ENCODE measurements at regions not wholly inside any gene's neighbourhood (a gene's known extent, or its start where the extent isn't known, plus 50 kb on each side); places are given as distances from the start of the nearest gene placed in this dataset.

DNA sequence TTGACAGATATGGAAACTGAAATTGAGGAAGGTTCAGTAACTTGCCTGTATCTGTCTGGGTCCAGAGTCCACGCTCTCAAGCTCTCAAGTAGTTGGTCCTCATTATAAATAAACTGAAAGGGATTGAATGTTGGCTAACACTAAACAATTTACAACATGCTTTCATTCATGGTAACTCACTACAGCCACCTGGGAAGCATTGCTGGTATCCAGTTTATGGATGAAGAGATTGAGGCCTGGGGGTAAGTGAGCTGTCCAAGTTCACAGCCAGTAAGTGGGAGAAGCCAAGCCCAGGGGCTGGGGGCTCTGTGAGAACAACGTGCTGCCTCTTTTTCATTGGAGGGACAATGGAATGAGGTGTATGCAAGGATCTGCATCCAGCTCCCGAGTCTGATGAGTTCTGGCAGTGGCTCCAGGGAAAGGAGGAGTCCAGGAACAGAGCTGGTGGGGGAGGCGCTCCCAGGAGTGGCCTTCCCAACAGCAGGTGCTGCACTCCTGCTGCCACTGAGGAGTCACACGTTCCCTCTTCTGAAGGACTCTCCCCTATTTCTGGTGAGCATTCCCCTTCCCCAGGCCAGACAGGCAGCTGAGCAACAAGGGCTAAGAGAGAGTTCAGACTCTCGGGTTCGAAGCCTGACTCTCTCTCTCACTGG, 175.8 kb downstream of the CSNK2A3 start:
- no peak for DNase-seq (ENCODE audit: low read depth in 4 of 4, low spot score in 3 of 4)

DNA sequence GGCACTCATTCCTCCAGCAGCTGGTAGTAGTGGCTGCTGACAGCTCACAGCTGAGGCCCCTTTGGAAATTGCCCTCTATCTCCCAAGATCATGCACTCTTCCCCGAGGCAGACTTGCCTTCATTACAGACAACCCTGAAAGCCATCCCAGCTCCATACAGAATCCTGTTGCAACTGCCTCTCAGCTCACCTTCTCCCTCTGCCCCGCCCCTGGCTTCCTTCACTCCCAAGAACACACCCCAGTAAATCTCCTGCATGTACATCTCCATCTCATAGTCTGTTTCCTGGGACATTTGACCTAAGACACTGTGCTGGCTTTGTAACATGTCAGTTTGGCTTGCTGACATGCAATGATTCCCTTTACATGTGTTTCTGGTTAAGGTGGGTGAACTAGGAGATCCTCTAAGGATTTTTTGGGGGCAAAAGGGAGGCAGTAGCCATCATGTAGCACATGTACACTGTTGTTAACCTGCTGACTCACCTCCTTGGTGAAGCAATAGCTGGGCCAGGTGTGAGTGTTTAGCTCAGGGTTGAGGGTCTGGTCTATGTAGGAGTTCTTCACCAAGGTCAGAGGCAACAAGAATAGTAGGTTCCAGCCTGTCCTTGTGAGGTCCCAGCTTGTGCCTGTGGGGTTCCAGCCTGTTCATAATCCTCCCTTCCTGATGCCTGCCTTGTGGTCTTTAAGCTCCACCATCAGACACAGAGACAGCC, 179.6 kb downstream of the CSNK2A3 start:
- DNase-seq (ENCODE audit: low read depth in 4 of 4, low spot score in 3 of 4) = no peak

DNA sequence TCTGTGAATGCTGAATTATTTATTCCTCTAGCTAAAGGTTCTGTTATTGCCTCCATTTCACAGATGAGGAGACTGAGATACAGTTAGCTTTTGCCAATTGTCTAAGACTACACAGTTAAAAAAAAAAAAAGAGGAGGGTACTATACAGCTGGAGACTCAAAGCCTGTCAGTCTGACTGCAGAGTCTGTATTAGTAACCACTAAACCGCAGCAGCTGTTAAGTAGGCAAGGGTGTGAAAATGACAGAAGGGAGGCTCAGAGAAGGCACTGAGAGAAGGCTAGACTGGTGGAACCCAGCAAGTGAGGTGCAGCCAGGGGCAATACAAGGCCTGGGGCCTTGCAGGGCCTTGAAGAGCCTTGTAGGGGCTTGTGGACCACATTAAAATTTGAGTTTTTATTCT, 181.2 kb downstream of the CSNK2A3 start:
- no peak for DNase-seq (ENCODE audit: low read depth in 4 of 4, low spot score in 3 of 4)

DNA sequence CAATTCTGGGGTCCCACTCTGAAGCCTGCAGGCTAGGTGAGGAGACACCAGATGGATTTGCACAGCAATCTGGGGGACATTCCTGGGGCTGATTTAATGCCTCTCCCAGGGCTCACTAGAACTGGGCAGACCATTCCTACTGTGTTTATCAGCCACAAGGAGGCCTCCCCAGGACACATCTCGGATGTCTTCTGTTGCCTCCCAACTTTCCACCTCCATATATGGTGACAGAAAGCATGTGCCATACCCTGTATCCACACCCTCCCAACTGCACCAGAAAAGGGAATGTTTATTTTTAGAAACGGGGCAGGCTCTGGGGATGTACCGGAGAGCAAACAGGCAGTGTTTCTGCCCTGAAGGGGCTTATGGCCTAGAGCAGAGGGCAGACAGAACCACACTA, 181.8 kb downstream of the CSNK2A3 start:
- DNase-seq (ENCODE audit: low read depth in 4 of 4, low spot score in 3 of 4) = no peak

DNA sequence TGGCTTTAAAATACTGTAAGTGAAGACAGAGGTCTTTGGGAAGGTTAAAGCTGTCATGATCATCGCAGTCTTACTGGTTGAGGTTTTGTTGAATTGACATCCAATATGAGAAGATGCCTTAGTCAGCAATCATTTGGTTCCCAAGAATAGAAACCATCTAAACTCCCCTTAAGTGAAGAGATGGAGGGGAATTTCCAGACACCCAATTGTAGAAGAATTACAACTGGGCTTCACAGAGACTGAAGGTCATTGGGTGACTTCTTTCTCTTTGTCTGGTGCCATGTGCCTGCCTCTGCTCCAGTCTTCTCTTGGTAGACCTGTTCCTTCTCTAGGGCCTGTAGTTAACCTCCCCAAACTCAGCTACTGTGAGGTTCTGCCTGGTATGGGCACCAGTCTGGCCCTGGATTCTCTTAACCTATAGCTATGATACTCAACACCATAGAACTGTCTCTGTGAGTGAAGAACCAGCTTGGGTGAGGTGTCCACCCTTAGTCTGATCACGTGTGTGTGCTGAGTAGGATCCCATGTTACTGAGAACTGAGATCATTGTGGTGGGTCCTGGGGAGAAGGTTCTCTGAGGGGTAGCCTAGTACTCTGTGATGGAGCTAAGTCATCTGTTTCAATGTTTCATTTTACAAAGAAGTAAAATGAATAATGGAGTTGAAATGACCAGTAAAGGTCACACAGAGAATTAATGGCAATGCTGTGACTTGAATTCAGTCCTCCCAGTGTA, 182.5 kb downstream of the CSNK2A3 start:
- DNase-seq (ENCODE audit: low read depth in 4 of 4, low spot score in 3 of 4) = no peak

DNA sequence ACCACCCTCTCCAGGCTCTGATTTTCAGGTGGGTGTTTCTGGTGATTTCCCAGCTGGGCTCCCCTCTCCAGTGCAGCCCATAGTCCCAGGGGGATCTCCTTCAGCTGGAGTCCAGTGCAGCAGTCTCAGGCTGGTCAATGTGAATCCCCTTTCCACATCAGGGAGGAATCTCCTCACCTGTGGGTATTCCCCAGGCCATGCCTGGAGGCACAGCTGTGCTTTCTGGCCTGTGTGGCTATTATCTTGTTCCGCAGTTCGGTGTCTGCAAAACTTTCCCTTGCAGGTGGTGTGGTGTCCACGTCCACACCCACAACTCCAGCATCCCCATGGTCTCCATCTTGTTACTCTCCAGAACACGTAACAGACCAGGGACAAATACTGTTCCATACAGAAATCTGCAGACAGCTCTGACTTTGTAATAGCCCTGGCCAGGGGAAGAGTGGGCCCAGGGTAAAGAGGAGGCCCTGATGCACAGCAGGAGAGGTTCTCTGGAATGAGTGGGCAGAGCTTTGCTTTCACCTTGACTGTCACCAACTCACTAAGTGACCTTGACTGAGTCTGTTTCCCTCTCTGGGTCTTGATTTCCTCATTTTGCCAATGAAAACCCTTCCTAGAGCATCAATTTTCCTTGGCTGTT, 183.2 kb downstream of the CSNK2A3 start:
- no peak for DNase-seq (ENCODE audit: low read depth in 4 of 4, low spot score in 3 of 4)

DNA sequence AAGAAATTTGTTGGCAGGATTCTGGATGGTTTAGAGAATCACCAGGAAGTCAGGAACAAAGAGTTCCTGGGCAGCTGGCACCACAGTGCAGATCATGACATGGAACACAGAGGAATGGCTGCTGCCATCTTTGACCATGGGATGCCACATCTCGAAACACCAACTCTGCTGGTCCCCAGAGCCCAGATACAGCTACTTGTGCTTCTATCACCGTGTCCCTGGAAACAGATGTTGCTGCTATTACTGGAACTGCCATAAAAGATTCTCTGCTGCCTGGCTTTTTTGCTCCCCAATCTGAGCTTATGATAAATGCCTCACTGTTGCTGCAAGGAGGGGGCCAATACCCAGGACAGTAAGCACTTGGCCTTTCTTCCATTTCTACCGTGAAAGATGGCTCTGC, 185.2 kb downstream of the CSNK2A3 start:
- DNase-seq (ENCODE audit: low read depth in 4 of 4, low spot score in 3 of 4) = no peak

DNA sequence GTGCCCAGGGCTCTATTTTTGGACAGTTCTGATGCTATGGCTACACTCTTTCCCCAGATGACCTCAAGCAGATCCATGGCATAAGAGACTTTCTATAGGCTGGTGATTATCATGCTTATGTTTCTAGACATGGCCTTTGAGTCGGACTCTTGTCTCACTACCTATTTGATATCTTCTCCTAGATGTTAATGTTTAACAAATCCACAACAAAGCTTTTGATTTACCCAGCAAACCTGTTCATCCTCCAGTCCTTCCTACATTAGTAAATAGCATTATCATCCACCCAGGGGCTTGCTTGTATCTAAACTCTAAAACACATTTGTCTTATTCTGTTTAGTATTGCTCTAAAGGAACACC, 188.7 kb downstream of the CSNK2A3 start:
- no peak for DNase-seq (ENCODE audit: low read depth in 4 of 4, low spot score in 3 of 4)

DNA sequence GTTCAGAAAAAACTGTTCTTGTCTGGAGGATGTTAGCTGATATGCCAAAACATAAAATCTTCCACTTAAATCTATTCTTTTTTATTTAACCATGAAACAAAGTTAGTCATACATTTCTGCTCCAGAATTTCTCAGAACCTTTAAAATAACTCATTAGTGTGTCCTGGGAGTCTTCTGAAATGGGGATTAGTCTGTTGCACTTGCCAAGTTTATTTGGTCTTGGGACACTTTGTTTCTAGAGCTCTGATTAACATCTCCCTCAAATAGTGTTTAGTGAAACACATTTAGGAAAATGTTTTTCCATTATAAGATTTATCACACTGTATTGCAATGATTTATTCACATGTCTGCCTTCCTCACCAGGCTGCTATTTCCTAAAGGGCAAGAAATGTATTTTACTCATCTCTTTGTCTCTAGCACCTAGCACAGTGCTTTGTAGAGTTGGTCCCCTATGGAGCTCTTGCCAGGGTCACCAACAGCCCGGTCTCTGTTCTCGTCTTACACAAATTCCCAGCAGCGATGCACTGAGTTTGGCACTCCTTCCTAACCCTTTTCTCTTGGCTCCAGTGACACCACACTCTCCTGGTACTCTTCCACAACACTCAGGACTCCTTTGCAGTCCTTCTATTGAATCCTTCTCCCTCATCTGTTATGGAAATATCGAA, 189.2 kb downstream of the CSNK2A3 start:
- no peak for DNase-seq (ENCODE audit: low read depth in 4 of 4, low spot score in 3 of 4)

DNA sequence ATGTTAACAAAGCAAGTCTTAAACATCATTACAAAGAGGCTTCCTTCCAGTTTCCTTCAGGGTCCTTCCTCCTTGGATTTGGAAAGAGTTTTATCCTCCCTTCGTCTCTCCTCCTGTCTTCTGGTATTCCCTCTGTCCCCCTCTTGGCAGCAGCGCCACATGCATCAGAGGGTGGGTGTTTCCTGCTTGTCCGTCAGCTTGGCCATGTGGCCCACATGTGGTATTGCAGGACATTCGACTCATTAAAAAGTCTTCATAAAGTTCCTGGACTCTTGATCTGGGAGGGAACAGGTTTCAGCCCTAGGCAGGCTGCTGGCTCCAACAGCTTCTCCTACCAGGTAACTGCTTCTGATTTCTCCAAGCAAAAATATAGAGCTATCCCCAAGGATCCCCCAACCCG, 189.8 kb downstream of the CSNK2A3 start:
- DNase-seq (ENCODE audit: low read depth in 4 of 4, low spot score in 3 of 4) = no peak

DNA sequence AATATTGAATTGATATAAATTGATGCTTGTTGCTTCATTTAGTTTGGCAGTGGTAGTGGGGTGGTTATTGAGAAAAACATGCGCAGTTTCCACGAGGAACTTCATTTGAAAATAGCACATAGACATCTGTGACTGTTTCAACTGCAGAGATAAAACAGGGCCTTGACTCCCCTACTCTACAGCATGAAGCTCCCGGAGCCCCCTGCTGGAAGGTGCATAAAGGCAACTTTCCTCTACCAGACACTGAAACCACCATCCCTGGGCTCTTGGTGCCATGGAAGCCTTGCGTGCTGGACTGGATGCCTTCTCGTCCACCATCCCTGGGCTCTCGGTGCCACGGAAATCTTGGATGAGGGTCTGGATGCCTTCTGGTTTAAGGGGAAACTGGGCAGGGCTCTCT, 195.9 kb downstream of the CSNK2A3 start:
- DNase-seq (ENCODE audit: low read depth in 4 of 4, low spot score in 3 of 4) = no peak

DNA sequence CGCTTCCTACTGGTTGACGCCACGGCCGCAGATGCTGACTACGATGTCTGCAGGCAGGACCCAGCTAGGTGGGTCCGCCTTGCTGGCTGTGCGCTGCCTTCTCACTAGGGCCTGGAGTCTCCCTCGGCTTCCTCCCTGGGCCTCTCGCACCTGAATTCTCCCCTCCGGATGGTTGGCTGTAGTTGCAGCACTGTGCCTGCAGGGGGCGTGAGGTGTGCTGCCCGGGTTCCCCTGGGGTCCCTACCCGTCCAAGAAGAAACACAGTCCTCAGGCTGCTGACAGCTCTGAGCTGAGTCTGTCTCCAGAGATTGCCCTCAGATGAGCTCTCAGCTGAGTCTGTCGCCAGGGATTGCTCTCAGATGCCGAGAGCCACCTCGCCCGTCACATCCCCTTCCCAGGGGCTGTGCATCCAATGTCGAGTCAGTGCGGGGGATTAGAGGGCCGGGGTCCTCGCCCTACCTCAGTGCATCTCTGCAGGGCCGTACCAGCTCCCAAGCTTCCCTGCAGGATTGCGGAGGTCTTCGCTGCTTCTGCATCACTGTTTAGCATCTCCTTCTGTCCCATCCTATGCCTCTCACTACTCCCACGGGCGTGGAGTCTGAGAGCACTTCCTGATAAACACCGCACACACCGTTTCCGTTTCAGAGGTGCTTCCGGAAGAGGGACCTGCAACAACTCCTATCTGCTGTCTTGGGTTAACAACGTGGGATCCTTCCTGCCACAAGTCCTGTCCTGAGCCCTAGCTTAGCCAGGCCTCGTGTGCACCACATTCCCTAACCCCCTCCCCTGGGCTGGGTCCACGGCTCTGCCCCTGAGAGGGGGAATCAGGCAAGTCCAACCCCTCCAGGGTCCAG, 196.9 kb downstream of the CSNK2A3 start:
- DNase-seq (ENCODE audit: low read depth in 4 of 4, low spot score in 3 of 4) = no peak

DNA sequence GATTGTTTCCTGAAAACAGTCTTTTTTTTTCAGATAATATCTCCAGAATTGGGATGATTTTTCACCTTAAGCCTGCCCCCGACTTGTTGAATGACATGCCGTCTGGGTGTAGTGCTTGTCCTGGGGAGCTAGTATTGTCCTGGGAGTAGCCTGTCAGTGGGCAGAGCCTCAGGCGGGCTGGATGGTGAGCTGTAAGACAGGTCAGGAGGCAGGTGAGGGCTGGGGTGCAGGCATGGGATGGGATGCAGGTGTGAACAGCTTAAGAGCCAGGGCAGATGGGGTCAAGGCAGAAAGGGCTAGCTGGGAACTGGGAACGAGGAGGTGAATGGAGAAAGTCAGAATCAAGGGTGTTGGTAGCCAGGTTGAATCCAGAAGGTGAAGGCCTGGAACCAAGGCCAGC, 200.2 kb downstream of the CSNK2A3 start:
- DNase-seq (ENCODE audit: low read depth in 4 of 4, low spot score in 3 of 4) = no peak

DNA sequence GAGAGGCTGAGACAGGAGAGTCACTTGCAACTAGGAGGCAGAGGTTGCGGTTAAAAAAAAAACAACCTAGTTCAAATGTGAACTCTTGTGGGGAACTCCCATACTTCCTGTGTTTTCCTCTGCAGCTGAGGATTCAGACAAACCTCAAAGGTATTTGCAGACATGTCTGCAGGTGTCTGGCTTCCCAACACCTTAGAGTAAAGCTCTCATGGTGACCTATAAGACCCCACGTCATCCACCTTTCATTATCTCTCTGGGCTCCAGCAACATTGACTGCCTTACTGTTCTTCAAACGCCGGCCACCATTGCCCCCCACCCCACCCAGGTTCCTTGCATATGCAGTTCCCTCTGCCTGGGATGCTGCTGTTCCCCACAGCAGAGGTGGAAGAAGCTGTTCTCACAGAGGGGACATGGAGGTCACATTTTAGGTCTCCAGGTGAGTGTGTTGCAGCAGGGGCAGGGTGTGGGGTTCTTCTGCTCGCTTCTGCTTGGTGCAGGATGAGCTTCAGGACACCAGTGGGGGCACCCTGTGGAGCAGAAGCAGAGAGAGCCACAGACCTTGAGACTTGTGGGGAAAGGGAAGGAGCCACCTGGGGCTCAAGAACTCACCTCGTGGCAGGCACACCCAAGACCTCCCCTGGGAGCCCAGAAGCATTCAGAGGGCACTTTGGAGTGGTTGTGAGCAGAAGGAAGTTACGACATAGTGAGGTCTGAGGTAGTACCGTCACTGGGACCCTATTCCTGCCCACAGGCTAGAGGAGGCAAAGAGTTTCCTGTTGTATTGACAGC, 203.2 kb downstream of the CSNK2A3 start:
- DNase-seq (ENCODE audit: low read depth in 4 of 4, low spot score in 3 of 4) = no peak

DNA sequence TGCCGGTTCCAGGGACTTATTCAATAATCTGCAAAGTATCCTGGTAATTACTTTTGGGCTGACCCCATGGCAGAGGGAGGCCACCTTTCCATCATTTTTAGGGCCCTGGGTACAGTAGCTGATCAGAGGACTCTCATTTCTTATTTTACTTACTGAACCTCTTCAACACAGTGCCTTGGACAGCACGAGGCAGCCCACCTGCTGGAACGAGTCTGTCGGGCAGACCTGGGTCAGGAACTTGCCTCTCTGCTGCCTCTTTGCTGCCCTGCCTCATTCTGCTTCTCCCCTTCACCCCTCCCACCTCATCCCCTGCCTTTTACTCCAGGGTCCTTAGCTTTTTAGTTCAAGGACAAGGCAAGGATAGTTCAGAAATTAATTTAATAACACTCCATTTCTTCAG, 204.5 kb downstream of the CSNK2A3 start:
- no peak for DNase-seq (ENCODE audit: low read depth in 4 of 4, low spot score in 3 of 4)

DNA sequence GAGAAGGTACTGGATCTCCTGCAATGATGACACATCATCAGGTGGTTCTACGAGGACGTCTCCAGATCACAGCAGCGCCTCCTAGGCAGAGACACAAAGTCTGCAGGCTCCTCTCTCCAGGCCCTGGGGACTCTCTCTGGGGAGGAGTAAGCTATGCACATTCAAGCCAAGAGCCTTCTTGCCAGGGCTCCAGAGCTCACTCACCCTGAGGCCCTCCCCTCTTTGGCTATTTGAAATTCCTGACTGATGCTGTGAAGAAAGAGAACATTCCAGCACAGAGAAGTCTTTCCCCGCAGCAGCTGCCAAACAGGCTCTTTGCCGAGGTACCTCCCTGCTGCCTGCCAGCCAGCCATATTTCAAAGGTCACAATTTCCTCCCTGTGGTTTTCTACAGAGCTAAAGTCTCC, 204.9 kb downstream of the CSNK2A3 start:
- DNase-seq (ENCODE audit: low read depth in 4 of 4, low spot score in 3 of 4) = peak in 2 of 4 donors; percentile 19 to 32

DNA sequence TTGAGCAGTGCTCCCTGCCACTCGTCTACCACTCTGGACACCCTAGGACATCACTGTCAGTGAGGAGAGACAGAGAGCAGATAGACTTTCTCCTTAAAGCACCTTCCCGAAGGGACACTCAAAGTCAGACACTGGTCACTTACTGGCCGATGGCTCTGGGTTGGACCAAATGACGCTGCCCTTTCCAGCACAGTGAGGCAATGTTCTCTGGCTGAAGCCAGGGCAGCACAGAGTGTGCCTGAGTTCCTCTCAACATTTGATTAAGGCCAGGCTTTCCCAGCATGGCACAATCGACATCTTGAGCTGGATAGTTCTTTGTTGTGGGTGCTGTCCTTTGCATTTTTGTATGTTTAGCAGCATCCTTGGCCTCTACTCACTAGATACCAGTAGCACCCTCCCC, 206.2 kb downstream of the CSNK2A3 start:
- no peak for DNase-seq (ENCODE audit: low read depth in 4 of 4, low spot score in 3 of 4)

DNA sequence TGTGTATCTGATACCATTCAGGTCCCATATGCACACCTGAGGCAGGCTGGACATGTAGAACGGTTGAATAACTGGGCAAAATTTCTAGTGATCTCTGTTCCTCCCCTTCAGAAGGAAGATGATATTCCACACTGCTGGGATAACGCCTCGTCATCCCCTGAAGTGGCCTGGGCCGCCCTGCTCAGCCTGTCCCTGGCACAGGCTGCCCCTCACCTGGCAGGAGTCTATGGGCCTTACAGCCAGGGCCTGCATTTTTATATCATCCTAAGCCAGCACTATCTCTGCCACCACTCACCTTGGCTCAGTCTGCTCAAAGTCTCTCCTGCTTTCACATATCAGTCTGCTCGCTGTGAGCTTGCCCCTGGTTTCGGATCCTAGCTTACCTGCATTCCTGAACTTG, 209.2 kb downstream of the CSNK2A3 start:
- DNase-seq (ENCODE audit: low read depth in 4 of 4, low spot score in 3 of 4) = no peak

DNA sequence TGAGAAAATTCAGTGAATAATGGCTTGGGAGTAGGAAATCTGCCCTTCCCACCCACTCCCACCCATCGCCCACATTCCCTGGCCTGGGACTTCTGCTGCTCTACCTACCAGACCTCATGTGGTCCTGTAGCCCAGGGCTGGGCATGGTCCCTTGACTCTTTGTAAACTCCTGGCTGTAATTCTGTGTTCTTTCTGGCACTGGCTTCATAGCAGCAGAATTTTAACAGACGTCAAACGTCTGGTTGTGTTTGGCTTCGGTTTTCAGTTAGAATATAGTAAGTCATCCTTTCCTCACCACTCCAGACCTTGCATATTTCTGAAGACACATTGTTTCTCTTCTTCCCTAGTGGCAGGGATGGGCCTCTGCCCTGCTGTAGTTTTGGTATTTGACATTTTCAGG, 210.6 kb downstream of the CSNK2A3 start:
- no peak for DNase-seq (ENCODE audit: low read depth in 4 of 4, low spot score in 3 of 4)
